ENCODE measurements at regions not wholly inside any gene's neighbourhood (a gene's known extent, or its start where the extent isn't known, plus 50 kb on each side); places are given as distances from the start of the nearest gene placed in this dataset.
"Not testable (repeated sequence)": the region's sequence is repeated elsewhere in the genome, so short reads cannot be mapped to it uniquely, and the experiment has no call there.

GRCh38 chr1:182236651-182237077 is 154.9 kb downstream of the GLUL start:
- ChIA-PET POLR2A (no interaction called here), CTCF (no interaction called here)

GRCh38 chr1:182235952-182236650 is 155.5 kb downstream of the GLUL start:
- ChIA-PET CTCF (no interaction called here), POLR2A (no interaction called here)

GRCh38 chr1:182235604-182235951 is 156.0 kb downstream of the GLUL start:
- ChIA-PET POLR2A (no interaction called here), CTCF (no interaction called here)

- POLR2A ChIA-PET, result no interaction called here
- CTCF ChIA-PET, result no interaction called here
Measured at GRCh38 chr1:182229921-182230491, 161.6 kb downstream of the GLUL start.

- CTCF ChIA-PET, result no interaction called here
Measured at GRCh38 chr1:182229451-182229850, 162.1 kb downstream of the GLUL start.

GRCh38 chr1:182227864-182228547 is 163.6 kb downstream of the GLUL start:
- POLR2A ChIA-PET, result no interaction called here

More at GRCh38 chr1:182229451-182229850, 162.1 kb downstream of the GLUL start:
- POLR2A ChIA-PET, result no interaction called here

GRCh38 chr1:182226618-182227017 is 165.0 kb downstream of the GLUL start:
- CTCF ChIA-PET, result no interaction called here
- POLR2A ChIA-PET, result no interaction called here

More at GRCh38 chr1:182227864-182228547, 163.6 kb downstream of the GLUL start:
- CTCF ChIA-PET, result interaction anchor here (1.3 kb wide), 1 partner anchor 85 kb away, joined by 3 read pairs; no protein-coding TSS in a partner anchor

- CTCF ChIA-PET, POLR2A ChIA-PET: not testable (repeated sequence)
Measured at GRCh38 chr1:182225755-182226154, 164.2 kb upstream of the ZNF648 start.

- CTCF ChIA-PET, POLR2A ChIA-PET: not testable (repeated sequence)
Measured at GRCh38 chr1:182221990-182222389, 160.5 kb upstream of the ZNF648 start.

- CTCF ChIA-PET, POLR2A ChIA-PET: not testable (repeated sequence)
Measured at GRCh38 chr1:182221367-182221766, 159.9 kb upstream of the ZNF648 start.

- POLR2A ChIA-PET, result no interaction called here
- CTCF ChIA-PET, result no interaction called here
Measured at GRCh38 chr1:182217967-182218366, 156.5 kb upstream of the ZNF648 start.

GRCh38 chr1:182217071-182217470 is 155.6 kb upstream of the ZNF648 start:
- POLR2A ChIA-PET, result no interaction called here
- CTCF ChIA-PET, result no interaction called here

GRCh38 chr1:182215764-182216163 is 154.3 kb upstream of the ZNF648 start:
- ChIA-PET POLR2A (no interaction called here), CTCF (interaction anchor here (1.2 kb wide), 1 partner anchor 72 kb away, joined by 3 read pairs; no protein-coding TSS in a partner anchor)

GRCh38 chr1:182213163-182213562 is 151.7 kb upstream of the ZNF648 start:
- ChIA-PET CTCF (no interaction called here), POLR2A (no interaction called here)

GRCh38 chr1:182211386-182211785 is 149.9 kb upstream of the ZNF648 start:
- CTCF ChIA-PET, result no interaction called here
- POLR2A ChIA-PET, result no interaction called here

GRCh38 chr1:182210417-182210816 is 148.9 kb upstream of the ZNF648 start:
- CTCF ChIA-PET, result no interaction called here
- POLR2A ChIA-PET, result no interaction called here

GRCh38 chr1:182207300-182207699 is 145.8 kb upstream of the ZNF648 start:
- ChIA-PET CTCF (no interaction called here), POLR2A (no interaction called here)

- ChIA-PET CTCF (no interaction called here), POLR2A (no interaction called here)
Measured at GRCh38 chr1:182206626-182207239, 145.2 kb upstream of the ZNF648 start.

- ChIA-PET POLR2A (no interaction called here), CTCF (no interaction called here)
Measured at GRCh38 chr1:182205351-182206022, 144.0 kb upstream of the ZNF648 start.

- ChIA-PET POLR2A (no interaction called here), CTCF (no interaction called here)
Measured at GRCh38 chr1:182203191-182203875, 141.8 kb upstream of the ZNF648 start.
